HG03565 (cell line): ENCODE measurements at regions not wholly inside any gene's neighbourhood (a gene's known extent, or its start where the extent isn't known, plus 50 kb on each side); places are given as distances from the start of the nearest gene placed in this dataset.
A peak's percentile ranks its signal among the peaks of the same experiment; 100 is the strongest.
"Not testable (repeated sequence)": the region's sequence is repeated elsewhere in the genome, so short reads cannot be mapped to it uniquely, and the experiment has no call there.

Experiments
- ATAC-seq: cut with Tn5 transposase; IDR thresholded peaks from one replicate; pipeline ENCODE4 v1.9.1; 2021; ENCODE audit warnings: mild to moderate bottlenecking, moderate library complexity; ENCODE audit not compliant: unreplicated experiment

DNA sequence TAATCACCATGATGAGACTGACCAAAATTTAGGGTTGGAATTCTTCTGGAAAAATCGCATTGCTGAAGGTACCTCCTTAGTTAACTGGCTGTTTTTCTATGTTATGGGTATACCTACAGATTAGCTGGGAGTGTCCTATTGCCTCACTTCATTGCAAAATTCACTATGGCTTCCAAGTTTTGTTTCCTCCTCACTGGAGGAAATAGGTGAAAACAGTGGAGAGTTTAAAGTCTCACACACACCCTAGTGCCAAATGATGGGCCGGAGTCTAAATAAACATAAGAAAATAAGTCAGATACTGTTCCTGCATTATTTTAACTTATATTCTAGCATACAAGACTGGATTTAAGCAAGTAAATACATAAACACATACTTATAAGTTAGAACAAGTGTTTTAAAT, 98.2 kb downstream of the AHR start:
- no peak for ATAC-seq

DNA sequence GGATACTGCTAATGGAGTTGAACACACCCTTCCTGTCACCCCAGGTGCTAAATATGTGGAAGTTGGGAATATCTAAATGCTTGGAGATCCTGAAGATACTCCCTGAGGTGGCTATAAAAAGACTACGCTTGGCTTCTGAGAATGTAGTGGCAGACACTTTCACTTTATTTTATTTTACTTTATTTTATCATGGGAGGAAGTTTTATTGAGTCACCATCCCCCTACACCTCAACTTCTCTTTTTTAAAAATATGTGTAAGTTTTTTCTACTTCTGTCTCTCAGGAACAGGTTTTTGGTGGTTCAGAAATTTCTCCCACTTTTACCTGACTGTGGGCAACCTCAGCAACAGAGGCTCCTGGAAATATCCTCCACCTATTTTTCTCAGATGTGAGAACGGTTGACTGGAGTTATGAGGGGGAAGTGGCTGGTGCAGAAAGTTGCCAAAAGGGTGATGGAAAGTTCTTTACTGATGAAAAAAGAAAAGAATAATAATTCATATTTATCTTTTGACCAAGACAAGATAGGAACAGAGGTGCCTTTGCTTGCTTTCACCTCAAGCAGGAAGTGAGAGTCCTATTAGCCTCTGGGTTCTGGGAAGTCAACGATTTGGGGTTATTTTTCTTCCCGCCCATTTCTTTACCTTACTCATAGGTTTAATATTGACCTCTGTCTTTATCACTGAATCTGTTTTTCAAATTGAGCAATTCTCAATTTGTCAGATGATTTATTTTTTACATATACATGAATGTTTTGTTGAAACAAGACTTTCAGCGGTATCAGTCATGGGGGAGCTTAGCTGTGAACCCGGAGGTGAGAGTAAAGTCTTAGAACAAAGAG, 103.6 kb downstream of the AHR start:
- ATAC-seq, result peak; percentile 57

DNA sequence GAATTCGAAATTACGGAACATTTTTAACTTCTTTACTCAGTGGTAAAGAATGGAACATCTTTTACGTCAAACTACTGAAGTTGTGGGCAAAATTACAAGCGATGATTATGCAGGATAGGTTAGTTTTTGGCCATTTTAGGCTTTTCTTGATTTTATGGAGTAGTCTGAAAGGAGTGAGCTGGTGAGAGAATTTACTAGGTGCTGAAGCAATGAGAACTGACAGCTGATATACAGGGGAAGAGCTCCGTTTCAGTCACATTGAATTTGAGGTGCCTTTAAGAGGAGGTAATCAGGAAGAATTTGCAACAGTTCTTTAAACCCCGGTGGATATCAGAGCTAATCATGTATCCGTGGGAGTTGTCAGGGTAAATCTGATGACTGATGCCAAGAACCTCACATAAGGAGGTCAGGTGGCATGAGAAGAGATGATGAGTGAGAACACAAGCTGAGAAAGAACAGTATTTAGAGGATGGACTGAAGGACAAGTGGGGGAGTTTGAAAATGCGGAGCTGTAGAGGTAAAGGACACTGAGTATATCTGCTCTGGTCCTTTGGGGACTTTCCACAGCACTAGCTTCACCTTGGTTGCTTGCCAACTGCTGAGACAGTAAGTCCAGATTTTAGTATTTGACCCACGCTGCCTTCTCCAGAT, 104.3 kb downstream of the AHR start:
- peak; percentile 77 for ATAC-seq

DNA sequence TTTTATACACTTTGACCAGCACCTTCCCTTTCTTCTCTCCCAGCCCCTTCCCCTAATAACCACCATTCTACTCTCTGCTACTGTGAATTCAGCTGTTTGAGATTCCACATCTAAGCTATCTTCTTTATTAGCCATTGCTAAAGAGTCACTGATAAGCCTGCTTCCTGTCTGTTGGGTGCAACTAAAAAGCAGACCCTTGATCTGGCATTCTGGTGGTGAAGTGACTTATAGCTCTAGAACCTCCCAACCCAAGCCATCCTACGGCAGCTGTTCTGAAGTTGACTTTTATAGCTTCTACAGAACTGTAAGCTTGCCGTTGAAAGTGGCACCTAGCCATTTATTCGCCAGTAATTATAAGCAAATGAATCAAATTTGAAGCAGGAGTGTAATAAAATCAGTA, 105.6 kb downstream of the AHR start:
- ATAC-seq, result no peak

DNA sequence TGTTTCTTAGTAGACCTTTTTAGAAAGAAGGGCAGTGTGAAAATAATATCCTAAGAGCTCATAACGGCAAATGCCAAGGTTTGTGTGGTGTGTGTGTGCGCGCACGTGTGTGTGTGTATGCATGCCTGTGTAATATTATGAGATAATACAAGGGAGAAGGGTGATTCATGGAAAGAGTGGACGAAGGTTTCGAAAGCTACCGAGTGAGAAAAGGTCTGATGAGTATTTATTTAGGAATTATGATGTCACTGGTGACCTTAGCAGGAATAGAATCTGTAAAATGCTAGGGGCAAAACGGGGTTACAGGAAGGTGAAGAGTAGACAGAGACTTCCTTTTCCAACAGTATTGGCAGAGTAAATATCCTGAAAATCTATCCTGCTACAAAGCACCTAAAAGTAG, 107.3 kb downstream of the AHR start:
- ATAC-seq, result no peak

DNA sequence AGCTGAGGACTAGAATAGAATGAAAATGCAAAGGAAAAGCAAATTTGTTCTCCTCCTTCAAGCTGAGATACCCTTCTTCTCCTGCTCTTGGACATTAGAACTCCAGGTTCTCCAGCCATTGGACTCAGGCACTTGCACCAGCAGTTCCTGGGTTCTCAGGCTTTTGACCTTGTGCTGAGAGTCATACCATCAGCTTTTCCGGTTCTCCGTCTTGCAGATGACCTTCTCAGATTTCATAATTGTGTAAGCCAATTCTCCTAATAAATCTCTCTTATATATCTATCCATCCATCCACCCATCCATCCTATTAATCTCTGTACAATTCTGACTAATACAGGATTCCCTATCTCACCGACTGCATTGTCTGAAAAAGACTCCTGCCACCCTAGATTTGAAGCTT, 108.3 kb downstream of the AHR start:
- ATAC-seq, result no peak

DNA sequence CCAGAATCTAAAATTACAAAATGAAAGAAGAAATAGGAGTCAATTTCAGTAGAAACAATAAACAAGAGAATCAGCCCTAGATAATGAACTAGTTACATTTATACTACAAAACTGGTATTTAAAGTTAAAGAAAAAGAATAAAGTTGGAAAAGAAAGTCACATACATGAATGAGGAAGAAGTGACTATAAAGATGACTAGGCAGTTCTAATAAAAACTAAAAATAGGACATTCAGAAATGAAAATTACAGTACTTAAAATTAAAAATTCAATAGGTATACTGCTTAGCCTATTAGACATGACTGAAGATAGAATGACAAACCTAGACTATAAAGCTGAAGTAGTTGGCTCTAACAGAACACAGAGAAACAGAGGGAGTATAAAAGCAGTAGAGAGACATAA, 108.8 kb downstream of the AHR start:
- no peak for ATAC-seq

DNA sequence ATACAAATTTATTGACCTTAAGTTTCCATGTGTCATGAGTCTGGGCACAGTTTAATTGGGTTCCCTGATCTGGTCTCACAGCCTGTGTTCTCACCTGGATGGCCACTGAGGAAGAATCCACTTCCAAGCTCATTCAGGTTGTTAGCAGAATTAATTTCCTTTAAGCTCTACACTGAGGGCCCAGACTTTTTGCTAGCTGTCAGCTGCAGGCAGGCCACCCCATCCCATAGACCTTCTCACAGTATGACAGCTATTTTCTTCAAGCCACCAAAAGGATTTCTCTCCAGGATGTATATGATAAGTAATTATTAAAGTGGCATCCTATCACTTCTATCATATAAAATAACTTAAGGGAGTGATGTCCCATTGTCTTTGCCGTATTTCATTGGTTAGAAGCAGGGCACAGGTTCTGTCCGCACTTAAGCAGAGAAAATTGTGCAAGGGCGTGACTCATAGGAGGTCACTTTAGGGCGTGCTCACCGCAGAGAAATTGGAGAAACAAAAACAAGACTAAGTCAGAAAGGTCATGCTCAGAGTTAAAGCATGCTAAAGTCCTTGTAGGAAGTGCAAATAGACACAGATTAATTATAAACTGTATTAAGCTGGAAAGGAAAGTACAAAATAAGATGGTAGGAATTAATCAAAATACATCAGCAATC, 109.9 kb downstream of the AHR start:
- no peak for ATAC-seq

DNA sequence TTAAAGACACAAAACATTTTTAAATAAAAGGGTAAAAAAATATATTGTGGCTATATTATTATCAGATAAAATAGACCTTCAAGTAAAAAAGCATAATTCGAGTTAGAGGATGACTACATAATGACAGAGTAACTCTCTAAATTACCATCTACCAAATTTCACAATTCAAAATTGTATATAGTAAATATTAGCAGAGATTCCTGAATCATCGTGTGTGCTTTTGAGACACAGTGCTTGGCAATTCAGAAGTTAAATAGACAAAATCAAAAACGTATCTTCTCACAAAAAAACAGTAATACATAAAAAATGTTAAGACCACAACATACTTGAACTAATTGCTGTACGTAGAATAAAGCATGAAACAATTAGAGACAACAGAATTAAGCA, 110.4 kb downstream of the AHR start:
- ATAC-seq, result no peak

DNA sequence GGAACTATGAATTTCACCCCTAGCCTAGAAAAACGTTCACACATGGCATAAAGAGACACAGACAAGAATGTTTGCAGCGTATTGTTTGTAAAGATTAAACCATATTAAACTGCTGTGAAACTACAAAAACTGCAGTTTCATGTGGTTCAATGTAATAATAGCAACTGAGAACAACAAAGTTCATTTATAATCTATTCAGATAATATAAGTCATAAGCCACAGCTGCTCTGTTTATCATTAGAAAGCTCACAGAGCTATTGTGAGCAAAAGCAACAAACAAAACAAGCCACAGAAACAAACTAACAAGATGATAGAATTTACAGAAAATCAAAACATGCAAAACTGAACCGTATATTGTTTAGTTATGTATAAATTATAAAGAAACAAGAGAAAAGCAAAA, 113.5 kb downstream of the AHR start:
- peak; percentile 77 for ATAC-seq

DNA sequence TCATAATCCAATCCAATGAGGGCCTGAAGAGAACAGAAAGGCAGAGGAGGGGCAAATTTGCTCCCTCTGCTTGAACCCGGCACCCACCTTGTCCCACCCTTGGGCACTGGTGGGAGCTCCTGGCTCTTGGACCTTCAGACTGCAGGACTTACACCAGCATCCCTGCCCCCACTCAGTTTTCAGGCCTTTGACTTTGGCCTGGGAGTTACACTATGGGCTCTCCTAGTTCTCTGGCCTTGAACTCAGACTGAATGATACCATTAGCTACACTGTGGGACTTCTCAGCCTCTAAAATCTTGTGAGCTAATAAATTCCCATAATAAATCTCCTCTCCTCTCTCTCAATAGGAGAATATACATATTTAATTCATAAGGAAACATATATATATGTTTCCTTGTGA, 114.4 kb downstream of the AHR start:
- no peak for ATAC-seq

DNA sequence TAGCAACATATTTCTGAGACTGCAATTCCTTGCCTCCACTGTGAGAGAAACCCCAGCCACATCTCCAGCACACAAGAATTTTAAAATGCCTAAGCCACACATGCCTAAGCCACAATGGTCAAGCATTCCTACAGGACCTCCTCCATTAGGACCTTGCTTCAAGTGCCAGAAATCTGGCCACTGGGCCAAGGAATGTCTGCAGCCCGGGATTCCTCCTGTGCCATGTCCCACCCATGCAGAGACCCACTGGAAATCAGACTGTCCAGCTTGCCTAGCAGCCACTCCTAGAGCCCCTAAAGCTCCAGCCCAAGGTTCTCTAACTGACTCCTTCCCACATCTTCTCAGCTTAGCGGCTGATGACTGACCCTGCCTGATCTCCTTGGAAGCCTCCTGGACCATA, 117.5 kb downstream of the AHR start:
- no peak for ATAC-seq

DNA sequence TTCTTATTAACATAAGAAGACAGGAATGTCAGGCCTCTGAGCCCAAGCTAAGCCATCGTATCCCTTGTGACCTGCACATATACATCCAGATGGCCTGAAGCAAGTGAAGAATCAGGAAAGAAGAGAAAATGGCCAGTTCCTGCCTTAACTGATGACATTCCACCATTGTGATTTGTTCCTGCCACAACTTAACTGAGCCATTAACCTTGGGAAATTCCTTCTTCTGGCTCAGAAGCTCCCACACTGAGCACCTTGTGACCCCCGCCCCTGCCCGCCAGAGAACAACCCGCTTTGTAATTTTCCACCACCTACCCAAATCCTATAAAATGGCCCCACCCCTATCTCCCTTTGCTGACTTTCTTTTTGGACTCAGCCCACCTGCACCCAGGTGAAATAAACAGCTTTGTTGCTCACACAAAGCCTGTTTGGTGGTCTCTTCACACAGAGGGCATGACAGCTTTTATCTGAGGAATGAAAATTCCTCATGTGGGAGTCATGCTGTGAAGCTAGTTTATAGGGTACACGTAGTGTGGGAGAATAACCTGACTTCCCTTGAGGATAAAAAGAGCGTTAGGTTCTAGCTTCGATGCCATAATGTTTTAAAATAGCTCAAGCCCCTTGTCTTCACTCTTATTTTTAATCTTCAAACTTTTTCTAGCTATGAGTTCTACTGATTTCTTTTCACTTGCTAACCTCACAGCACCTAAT, 122.0 kb downstream of the AHR start:
- ATAC-seq, result not testable (repeated sequence)

DNA sequence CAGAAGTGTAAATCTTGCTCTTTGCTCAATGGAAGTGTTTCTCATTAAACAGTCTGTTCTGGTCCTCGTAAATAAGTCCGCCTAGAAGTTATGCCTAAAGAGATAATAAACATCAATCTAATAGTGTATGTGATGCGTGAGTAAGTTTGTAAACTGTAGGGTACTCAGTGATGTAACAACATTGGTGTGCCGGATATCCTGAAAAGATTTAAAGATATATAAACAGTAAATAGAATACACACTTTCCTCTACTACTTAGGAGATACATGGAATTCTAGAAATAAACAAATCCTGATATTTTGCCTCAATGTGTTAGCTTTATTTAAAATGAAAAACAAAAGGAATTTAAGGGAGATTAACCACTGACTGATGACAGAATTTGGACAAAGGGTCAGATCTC, 123.5 kb downstream of the AHR start:
- ATAC-seq, result no peak

DNA sequence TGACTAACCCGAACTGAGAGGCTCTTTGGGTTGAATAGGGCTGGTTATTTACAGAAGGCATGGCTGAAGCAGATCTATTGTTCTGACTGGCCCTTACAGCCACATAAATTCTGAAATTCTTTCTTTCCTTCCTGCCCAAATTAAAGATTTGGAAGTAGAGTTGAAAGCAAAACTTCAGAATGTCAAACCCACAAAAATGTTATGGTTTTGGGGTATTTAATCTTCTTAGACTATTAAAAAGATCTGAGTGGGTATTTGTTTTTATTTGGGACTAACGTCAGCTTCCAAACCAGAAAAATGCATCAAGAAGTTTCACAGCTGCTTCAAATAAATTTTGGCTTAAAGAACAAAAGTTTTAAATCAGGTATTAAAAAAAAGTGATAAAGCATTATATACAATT, 124.5 kb downstream of the AHR start:
- ATAC-seq, result no peak

DNA sequence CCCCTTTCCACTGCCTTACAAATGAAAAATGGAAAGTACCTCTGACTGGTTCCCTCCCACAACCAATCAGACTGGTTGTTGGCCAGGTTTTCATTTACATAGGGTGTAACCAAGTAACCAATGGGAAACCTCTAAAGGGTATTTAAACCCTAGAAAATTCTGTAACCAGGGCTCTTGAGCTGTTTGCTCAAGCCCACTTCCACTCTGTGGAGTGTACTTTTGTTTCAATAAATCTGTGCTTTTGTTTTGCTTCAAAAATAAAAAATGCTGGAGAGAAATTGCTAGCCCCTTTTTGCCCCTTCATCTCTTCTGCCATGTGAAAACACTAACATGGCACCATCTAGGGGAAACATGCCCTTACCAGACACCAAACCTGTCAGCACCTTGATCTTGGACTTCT, 129.5 kb downstream of the AHR start:
- no peak for ATAC-seq

DNA sequence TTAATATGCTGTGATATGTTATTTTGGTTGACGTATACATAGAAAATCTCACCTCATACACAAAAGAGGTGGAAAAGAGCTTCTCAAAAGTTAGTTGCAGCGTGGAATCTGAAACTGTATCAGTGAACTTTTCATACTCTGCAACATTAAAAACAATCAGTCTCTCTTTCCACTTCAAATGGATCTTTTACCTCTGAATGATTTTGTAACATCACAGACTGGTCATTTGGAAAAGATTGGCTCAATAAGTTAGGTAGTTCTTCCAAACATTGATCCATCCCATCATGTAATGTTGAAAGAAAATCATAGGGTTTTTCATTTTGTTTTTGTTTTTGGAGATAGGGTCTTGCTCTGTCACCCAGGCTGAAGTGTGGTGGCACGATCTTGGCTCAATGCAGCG, 131.1 kb downstream of the AHR start:
- ATAC-seq, result no peak

DNA sequence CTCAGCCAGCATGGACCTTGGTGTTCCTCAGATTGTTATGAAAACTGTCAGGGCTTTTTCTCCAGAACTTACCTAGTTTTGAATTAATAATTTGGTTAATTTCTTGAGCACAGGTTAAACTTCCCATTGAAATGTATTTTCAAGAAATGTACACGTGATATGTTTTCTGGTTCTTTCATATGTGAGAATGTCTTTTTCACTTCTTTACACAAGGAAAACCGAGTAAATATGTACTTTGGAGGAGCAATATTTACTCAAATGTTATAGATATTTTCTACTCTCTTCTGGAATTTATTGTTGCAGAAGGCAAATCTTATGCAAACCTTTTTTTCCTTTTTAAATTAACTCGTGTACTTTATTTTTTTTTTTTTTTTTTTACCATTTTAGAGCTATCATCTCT, 134.3 kb downstream of the AHR start:
- ATAC-seq, result no peak

DNA sequence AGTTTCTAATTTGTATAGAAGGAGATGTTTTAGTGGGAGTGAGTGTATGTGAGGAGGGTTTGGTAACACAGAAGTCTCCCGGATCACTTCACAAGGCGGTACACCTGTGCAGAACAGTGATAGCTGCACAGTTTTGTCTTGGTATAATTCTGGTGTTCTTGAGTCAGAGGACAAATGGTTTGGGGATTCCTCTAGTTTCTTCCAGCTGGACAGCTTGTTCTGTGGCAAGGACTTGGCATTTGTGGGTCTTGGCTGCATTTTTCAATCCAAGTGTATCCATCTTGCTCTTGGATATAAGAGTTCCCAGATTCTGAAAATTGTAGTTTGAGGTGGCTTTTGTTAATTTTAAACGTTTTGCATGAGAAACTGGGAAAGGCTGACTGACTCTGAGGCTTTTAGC, 135.7 kb downstream of the AHR start:
- ATAC-seq, result no peak

DNA sequence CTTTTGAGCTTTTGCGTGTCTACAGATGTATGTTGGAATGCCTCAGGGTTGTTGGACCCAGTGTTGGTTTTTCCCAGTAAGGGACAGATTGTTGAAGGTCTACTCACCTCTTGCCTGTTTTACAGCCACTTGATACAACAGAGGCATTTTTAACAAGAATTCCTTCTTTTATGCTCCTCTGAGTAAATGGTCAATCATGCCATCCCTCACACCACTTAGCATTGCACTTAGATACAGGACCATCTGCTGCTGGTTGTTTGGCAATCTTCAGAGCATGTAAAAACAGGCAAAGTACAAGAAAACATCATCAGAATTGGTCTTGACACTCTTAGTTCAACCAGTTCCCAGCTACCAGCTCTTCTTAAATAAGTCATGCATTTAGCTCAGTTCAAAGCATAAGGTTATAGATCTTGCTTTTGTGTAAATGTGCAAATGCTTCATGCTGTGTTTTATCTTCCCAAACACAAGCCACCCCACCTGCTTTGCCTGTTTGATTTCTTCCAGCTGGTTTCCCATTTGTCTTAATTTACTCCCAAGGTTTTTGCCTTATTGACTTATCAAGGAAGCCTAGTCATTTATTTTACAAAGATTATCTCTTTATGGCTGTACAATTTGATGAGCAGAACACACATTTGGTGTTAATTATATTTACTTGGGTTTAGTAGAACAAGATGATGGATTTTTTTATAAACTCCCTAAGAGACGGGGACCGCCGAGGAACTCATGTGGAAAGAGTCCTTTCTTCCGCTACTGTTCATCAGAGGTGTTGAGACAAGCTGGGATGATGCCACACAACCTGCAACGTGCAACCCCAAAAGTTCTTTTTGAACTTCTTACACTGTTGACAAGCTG, 136.6 kb downstream of the AHR start:
- no peak for ATAC-seq

DNA sequence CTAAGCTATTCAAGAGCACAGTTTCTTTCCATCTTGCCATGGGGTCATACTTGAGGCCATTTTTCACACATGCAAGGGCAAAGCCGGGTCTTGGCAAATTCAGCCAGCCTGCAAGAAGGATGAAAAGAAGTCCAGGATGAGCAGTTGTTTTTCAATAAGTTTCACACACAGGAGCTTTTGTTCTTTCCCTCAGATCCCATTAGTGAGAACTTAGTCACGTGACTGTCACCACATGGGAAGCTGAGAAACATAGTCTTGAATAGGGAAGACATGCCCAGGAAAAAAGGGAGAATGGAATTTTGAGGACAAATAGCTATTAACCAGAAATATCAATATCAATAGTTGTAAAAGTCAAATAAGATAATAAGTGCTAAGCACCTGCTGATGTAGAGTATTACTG, 137.7 kb downstream of the AHR start:
- no peak for ATAC-seq
